HepG2 (cell line): ENCODE measurements at regions not wholly inside any gene's neighbourhood (a gene's known extent, or its start where the extent isn't known, plus 50 kb on each side); places are given as distances from the start of the nearest gene placed in this dataset.

ENCODE experiments used
- ATAC-seq: fragments of 200-7000 bp; cut with Tn5 transposase; 3 replicates; pipeline ENCODE4 v1.9.1; 2020; ENCODE audit warnings: mild to moderate bottlenecking, moderate library complexity
- BruUV-seq: library from RNA; stranded (reverse); fragments of 400-500 nt; replicated peaks from 2 replicates; lab custom pipeline; 2021; lab: Mats Ljungman, UMichigan
- CTCF ChIA-PET: fragments of 300-600 bp; formaldehyde crosslinking; extraction: SDS; loops from one replicate; lab custom pipeline; 2021; ENCODE audit warnings: low total read pairs, inconsistent platforms, low intra/inter-chr PET ratio; lab: Yijun Ruan, JAX
- POLR2A ChIA-PET: fragments of 350-600 bp; sonication (Branson Sonifier 250); formaldehyde crosslinking; loops from one replicate; lab custom pipeline; 2020; ENCODE audit warnings: antibody characterized with exemption, inconsistent platforms; lab: Yijun Ruan, JAX
- DNase-seq: peaks from one replicate; pipeline ENCODE4 v3.0.0-alpha.2; 2015; ENCODE audit warnings: low spot score
- FAIRE-seq: peaks from 3 replicates; lab custom pipeline; 2011; peaks lifted over from hg19 to GRCh38; lab: Jason Lieb, UNC
- H2AFZ ChIP-seq: one replicate; pipeline ENCODE4 v1.6.1; 2011; ENCODE audit warnings: low read length, inconsistent platforms
- H3K27ac ChIP-seq: fragments of 300-600 bp; 3 replicates; pipeline ENCODE4 v1.8.0; 2011; ENCODE audit warnings: mixed run types, mild to moderate bottlenecking, mixed read lengths, low read length, inconsistent platforms; ENCODE audit not compliant: insufficient read depth; ENCODE audit errors: extremely low read length
- H3K27me3 ChIP-seq, 2 experiments: fragments of 200-600 bp in 1 of 2; 2 replicates in 1 of 2; 3 replicates in 1 of 2; pipeline versions ENCODE4 v1.6.0 to v1.8.0; 2011; ENCODE audit warnings: low read length in 2 of 2, mild to moderate bottlenecking in 2 of 2, moderate library complexity in 2 of 2, inconsistent platforms in 1 of 2; ENCODE audit not compliant: insufficient read depth in 2 of 2, control insufficient read depth in 1 of 2
- H3K36me3 ChIP-seq, 2 experiments: fragments of 200-600 bp in 1 of 2; replicated peaks in 1 of 2; 2 replicates in 1 of 2; 3 replicates in 1 of 2; pipeline versions ENCODE4 v1.5.1 to v1.8.0; 2011; ENCODE audit warnings: low read length in 2 of 2, inconsistent platforms in 1 of 2; ENCODE audit not compliant: insufficient read depth in 2 of 2, control insufficient read depth in 1 of 2
- H3K4me1 ChIP-seq: 2 replicates; pipeline ENCODE4 v1.5.1; 2012; ENCODE audit warnings: low read length, inconsistent platforms; ENCODE audit not compliant: insufficient read depth
- H3K4me2 ChIP-seq: 2 replicates; pipeline ENCODE4 v1.6.0; 2011; ENCODE audit warnings: low read depth, low read length, inconsistent platforms
- H3K4me3 ChIP-seq, 3 experiments: fragments of 200-600 bp in 1 of 3; sonication (generic), shearing (Covaris generic) in 1 of 3; replicated peaks in 1 of 3; 2 replicates each; pipeline ENCODE4 v1.5.1; 2011 to 2016; ENCODE audit warnings: low read length in 3 of 3, inconsistent platforms in 2 of 3, low read depth in 2 of 3, mild to moderate bottlenecking in 2 of 3, control low read depth in 1 of 3, mixed read lengths in 1 of 3; ENCODE audit not compliant: insufficient read depth in 1 of 3
- H3K79me2 ChIP-seq: one replicate; pipeline ENCODE4 v1.6.1; 2011; ENCODE audit warnings: low read length, inconsistent platforms; ENCODE audit not compliant: insufficient read depth
- H3K9ac ChIP-seq: 2 replicates; pipeline ENCODE4 v1.6.0; 2011; ENCODE audit warnings: mild to moderate bottlenecking, low read depth, low read length, inconsistent platforms; ENCODE audit not compliant: insufficient read depth
- H3K9me3 ChIP-seq: 2 replicates; pipeline ENCODE4 v1.5.1; 2012; ENCODE audit warnings: mild to moderate bottlenecking, low read length
- H4K20me1 ChIP-seq: 2 replicates; pipeline ENCODE4 v1.6.0; 2011; ENCODE audit warnings: inconsistent platforms, mild to moderate bottlenecking, low read length, moderate library complexity; ENCODE audit not compliant: insufficient read depth
- ATF7 ChIP-seq, 2 experiments: fragments of 450-650 bp in 1 of 2; sonication (generic) in 1 of 2; formaldehyde crosslinking in 1 of 2; IDR thresholded peaks; 2 replicates each; pipeline versions ENCODE4 v1.4.0 to v1.6.1; 2016 to 2020; ENCODE audit warnings: antibody characterized with exemption in 1 of 2, mild to moderate bottlenecking in 1 of 2, missing genetic modification reagents in 1 of 2
- DR1 ChIP-seq: sonication (generic); formaldehyde crosslinking; IDR thresholded peaks from 2 replicates; pipeline ENCODE4 v1.8.0; 2021; ENCODE audit warnings: mild to moderate bottlenecking, missing genetic modification reagents, inconsistent platforms
- GRHL1 ChIP-seq: sonication (generic); formaldehyde crosslinking; conservative IDR thresholded peaks from 2 replicates; pipeline ENCODE4 v1.8.0; 2022; ENCODE audit warnings: missing genetic modification reagents
- MAFF ChIP-seq: IDR thresholded peaks from 2 replicates; pipeline ENCODE4 v1.6.1; 2011; ENCODE audit warnings: low read depth, low read length, improper control_type of control experiment
- MAFK ChIP-seq, 2 experiments: IDR thresholded peaks in 1 of 2; conservative IDR thresholded peaks in 1 of 2; 2 replicates each; pipeline ENCODE4 v1.6.1; 2011; ENCODE audit warnings: improper control_type of control experiment in 2 of 2, low read length in 2 of 2
- TFE3 ChIP-seq: IDR thresholded peaks from 2 replicates; pipeline ENCODE4 v1.6.1; 2016
- ZNF136 ChIP-seq: sonication (generic); formaldehyde crosslinking; IDR thresholded peaks from 2 replicates; pipeline ENCODE4 v1.8.1; 2022; ENCODE audit warnings: low read depth, mild to moderate bottlenecking, moderate library complexity, missing genetic modification reagents
- ZNF766 ChIP-seq: sonication (generic); formaldehyde crosslinking; IDR thresholded peaks from 2 replicates; pipeline ENCODE4 v1.5.0; 2020; ENCODE audit warnings: missing genetic modification reagents, borderline replicate concordance
- WGBS: methylation state at CpG from one replicate; pipeline ENCODE4 v1.1.6; 2017; ENCODE audit warnings: low lambda C conversion rate; 5-methylcytosine and 5-hydroxymethylcytosine counted together
- in situ Hi-C: cut with HindIII; loops from 2 replicates; pipeline ENCODE4 v1.10.0; 2017; ENCODE audit warnings: low pct_unique_long_range_greater_than_20kb; ENCODE audit not compliant: extremely low pct_ligation_motif_present
- intact Hi-C: fragments of 100-400 bp; cut with micrococcal nuclease; formaldehyde crosslinking; loops from one replicate; pipeline ENCODE4 v1.10.0; 2022; ENCODE audit not compliant: unreplicated experiment

GRCh38 chr9:11968631-11969030 lies 724.6 kb upstream of the TYRP1 start (continued):
- no peak for TF ChIP-seq TFE3

- no peaks in the 10 kb centered on the region for H4K20me1 ChIP-seq
- CTCF ChIA-PET = no interaction called here
- no peak overlapping the region for H3K4me3 ChIP-seq
- POLR2A ChIA-PET = no interaction called here
- 0% methylated on average over 1 of the region's 1 CpG for WGBS
- TF ChIP-seq ZNF766 (no peak), GRHL1 (no peak)
- in situ Hi-C loops (no loop called here), intact Hi-C loops (no loop called here)
- H3K4me2 ChIP-seq = no peak overlapping the region
- peaks cover 70% of the 10 kb centered on the region for H3K9me3 ChIP-seq
- no peaks in the 10 kb centered on the region for H3K79me2 ChIP-seq
- no peaks in the 10 kb centered on the region for H3K4me1 ChIP-seq
- no peak for DNase-seq
- no TSS peak for BruUV-seq
- H3K27me3 ChIP-seq = no peaks in the 10 kb centered on the region
- H2AFZ ChIP-seq = no peak overlapping the region
- no peak overlapping the region for H3K9ac ChIP-seq
- H3K36me3 ChIP-seq = no peaks in the 10 kb centered on the region
- H3K27ac ChIP-seq = no peak overlapping the region
- FAIRE-seq = no peak
- ATAC-seq = no peak
Measured at GRCh38 chr9:11973011-11973410, 720.2 kb upstream of the TYRP1 start.

GRCh38 chr9:11973511-11973910 lies 719.7 kb upstream of the TYRP1 start:
- BruUV-seq = no TSS peak
- Histone ChIP-seq H3K27ac (no peak overlapping the region), H3K79me2 (no peaks in the 10 kb centered on the region), H4K20me1 (no peaks in the 10 kb centered on the region), H3K27me3 (no peaks in the 10 kb centered on the region), H3K9me3 (peaks cover 70% of the 10 kb centered on the region), H3K9ac (no peak overlapping the region), H2AFZ (no peak overlapping the region), H3K4me2 (no peak overlapping the region), H3K4me3 (no peak overlapping the region), H3K36me3 (no peaks in the 10 kb centered on the region), H3K4me1 (no peaks in the 10 kb centered on the region)
- TF ChIP-seq ZNF136 (CRISPR knock-in tag) (no peak), ATF7 (IDR thresholded peaks at IDR 0.05) (no peak), ATF7 (CRISPR knock-in tag; IDR thresholded peaks at IDR 0.05) (no peak), DR1 (CRISPR knock-in tag) (no peak), MAFF (peak; percentile 66), MAFK (conservative IDR thresholded peaks at IDR 0.05 in 1 of 2, IDR thresholded peaks at IDR 0.05 in 1 of 2; ENCODE audit: low read length in 2 of 2) (peak in 1 of 2 experiments; percentile 76; a peak in 2 of 4 replicates)
- POLR2A ChIA-PET = no interaction called here
- no peak for DNase-seq
- no peak for FAIRE-seq
- WGBS = 5% methylated on average over 1 of the region's 1 CpG
- intact Hi-C loops (no loop called here), in situ Hi-C loops (no loop called here)
- CTCF ChIA-PET = no interaction called here
- no peak for ATAC-seq
